Panc1 (cell line): ENCODE measurements at regions not wholly inside any gene's neighbourhood (a gene's known extent, or its start where the extent isn't known, plus 50 kb on each side); places are given as distances from the start of the nearest gene placed in this dataset.

Source experiments
- CTCF ChIP-seq: fragments of 450-650 bp; IDR thresholded peaks from 2 replicates; pipeline ENCODE4 v1.5.1; 2017; ENCODE audit warnings: mild to moderate bottlenecking
- POLR2AphosphoS5 ChIP-seq: IDR thresholded peaks from 2 replicates; pipeline ENCODE4 v1.6.1; 2012; ENCODE audit warnings: mild to moderate bottlenecking, low read depth, low read length, moderate library complexity
- SIN3A ChIP-seq: IDR thresholded peaks from 2 replicates; pipeline ENCODE4 v1.6.1; 2012; ENCODE audit warnings: low read depth, mild to moderate bottlenecking, low read length, moderate library complexity, borderline replicate concordance; ENCODE audit not compliant: insufficient read depth

GRCh38 chr15:70299931-70300869, 202.5 kb upstream of the TLE3 start:
- no peak for TF ChIP-seq CTCF
- TF ChIP-seq POLR2AphosphoS5, result no peak
- TF ChIP-seq SIN3A, result no peak
